Esophagus muscularis mucosa (tissue), 4 donors: ENCODE measurements at regions not wholly inside any gene's neighbourhood (a gene's known extent, or its start where the extent isn't known, plus 50 kb on each side); places are given as distances from the start of the nearest gene placed in this dataset.
A peak's percentile ranks its signal among the peaks of the same experiment; 100 is the strongest.

Experiments
- CTCF ChIP-seq, 3 experiments: fragments of 200-600 bp in 2 of 3; fragments of 450-650 bp in 1 of 3; sonication (generic) in 2 of 3; IDR thresholded peaks; one replicate each; pipeline ENCODE4 v1.5.1; 2017 to 2019; ENCODE audit warnings: antibody characterized with exemption in 3 of 3, mild to moderate bottlenecking in 2 of 3, moderate library complexity in 1 of 3
- EP300 ChIP-seq: sonication (generic); formaldehyde crosslinking; IDR thresholded peaks from one replicate; pipeline ENCODE4 v1.6.1; 2017; ENCODE audit warnings: antibody characterized with exemption
- POLR2A ChIP-seq: fragments of 450-650 bp; IDR thresholded peaks from one replicate; pipeline ENCODE4 v1.6.1; 2017; ENCODE audit warnings: antibody characterized with exemption, moderate library complexity, mild to moderate bottlenecking, low read depth
- POLR2AphosphoS5 ChIP-seq, 2 donors: sonication (generic); formaldehyde crosslinking; IDR thresholded peaks; one replicate each; pipeline ENCODE4 v1.6.1; 2017; ENCODE audit warnings: antibody characterized with exemption in 2 of 2

GRCh38 chr6:167750956-167751358, 75.8 kb upstream of the AFDN start:
- TF ChIP-seq POLR2AphosphoS5 (IDR thresholded peaks at IDR 0.05), result peak in 1 of 2 donors; percentile 60
- TF ChIP-seq CTCF (IDR thresholded peaks at IDR 0.05), result no peak
- no peak for TF ChIP-seq POLR2A
- no peak for TF ChIP-seq EP300
